Fibroblast of the aortic adventitia (primary cell): ENCODE measurements at regions not wholly inside any gene's neighbourhood (a gene's known extent, or its start where the extent isn't known, plus 50 kb on each side); places are given as distances from the start of the nearest gene placed in this dataset.
"Not testable (repeated sequence)": the region's sequence is repeated elsewhere in the genome, so short reads cannot be mapped to it uniquely, and the experiment has no call there.

Source experiments
- DNase-seq: peaks from one replicate; pipeline ENCODE4 v3.0.0-alpha.2; 2010; ENCODE audit warnings: low read depth
- H3K4me3 ChIP-seq: 2 replicates; pipeline ENCODE4 v1.5.1; 2011; ENCODE audit warnings: low read depth, mild to moderate bottlenecking, control low read depth, low read length, moderate library complexity
- CTCF ChIP-seq: IDR thresholded peaks from 2 replicates; pipeline ENCODE4 v1.5.1; 2011; ENCODE audit warnings: mild to moderate bottlenecking, low read length, control low read depth, inconsistent platforms; ENCODE audit not compliant: insufficient read depth

GRCh38 chr3:89925976-89926375, 818.6 kb downstream of the EPHA3 start:
- no peak for DNase-seq
- no peak for TF ChIP-seq CTCF
- no peak overlapping the region for H3K4me3 ChIP-seq

- TF ChIP-seq CTCF: no peak
- H3K4me3 ChIP-seq: no peak overlapping the region
- DNase-seq: no peak
Measured at GRCh38 chr3:89932882-89933281, 825.5 kb downstream of the EPHA3 start.

- DNase-seq, H3K4me3 ChIP-seq: not testable (repeated sequence)
Measured at GRCh38 chr3:89944461-89944860, 837.0 kb downstream of the EPHA3 start.

- H3K4me3 ChIP-seq: no peak overlapping the region
- no peak for DNase-seq
- TF ChIP-seq CTCF: no peak
Measured at GRCh38 chr3:89946884-89947283, 839.5 kb downstream of the EPHA3 start.

GRCh38 chr3:89947337-89947954, 840.0 kb downstream of the EPHA3 start:
- DNase-seq: no peak
- TF ChIP-seq CTCF: no peak
- H3K4me3 ChIP-seq: no peak overlapping the region

- no peak for DNase-seq
- no peak overlapping the region for H3K4me3 ChIP-seq
- no peak for TF ChIP-seq CTCF
Measured at GRCh38 chr3:89948008-89948407, 840.6 kb downstream of the EPHA3 start.

GRCh38 chr3:89950772-89951171, 843.4 kb downstream of the EPHA3 start:
- H3K4me3 ChIP-seq: no peak overlapping the region
- TF ChIP-seq CTCF: no peak
- no peak for DNase-seq

- DNase-seq: no peak
- H3K4me3 ChIP-seq: no peak overlapping the region
- no peak for TF ChIP-seq CTCF
Measured at GRCh38 chr3:89954137-89954536, 846.7 kb downstream of the EPHA3 start.
